SW480 (cell line): ENCODE measurements at regions not wholly inside any gene's neighbourhood (a gene's known extent, or its start where the extent isn't known, plus 50 kb on each side); places are given as distances from the start of the nearest gene placed in this dataset.

ENCODE experiments used
- DNase-seq: peaks from one replicate; pipeline ENCODE4 v3.0.0-alpha.2; 2016; ENCODE audit warnings: low spot score

GRCh38 chr12:24557738-24558137 lies 391.2 kb downstream of the BCAT1 start:
- DNase-seq = no peak

GRCh38 chr12:24555730-24556129 lies 393.2 kb downstream of the BCAT1 start:
- no peak for DNase-seq

DNA sequence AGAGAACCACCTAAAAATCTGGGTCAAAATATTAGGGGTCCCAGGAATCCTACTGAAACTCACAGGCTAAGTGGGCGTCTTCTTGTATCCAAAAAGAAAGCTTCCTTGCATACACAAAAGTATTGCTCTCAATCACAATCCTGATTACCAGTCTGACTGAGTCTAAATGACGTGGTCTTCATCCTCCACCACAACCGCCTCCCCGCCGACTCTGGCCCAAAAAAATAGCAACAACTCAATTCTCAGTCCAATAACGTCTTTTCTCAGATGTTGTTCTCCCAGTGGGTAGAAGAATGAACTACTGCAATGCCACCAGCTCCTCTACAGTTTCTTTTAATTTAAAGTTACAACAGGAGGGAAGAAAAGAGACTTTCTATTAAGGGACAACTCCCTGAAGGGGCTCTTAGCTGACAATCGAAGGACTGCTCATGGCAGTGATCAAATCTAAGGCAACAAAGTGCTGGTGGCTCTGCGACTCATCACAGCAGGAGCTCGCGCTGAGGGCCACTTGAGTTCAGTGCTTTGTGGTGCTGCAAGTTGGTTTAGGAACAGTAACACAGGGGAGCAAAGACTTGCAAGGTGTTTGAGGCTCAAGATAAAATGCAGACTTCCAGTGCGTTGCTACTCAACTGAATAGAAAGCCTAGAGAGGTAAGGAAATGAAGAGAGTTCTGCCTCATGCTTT lies 394.1 kb downstream of the BCAT1 start:
- DNase-seq = no peak

- no peak for DNase-seq
Measured at GRCh38 chr12:24553259-24553658, 395.6 kb downstream of the BCAT1 start.

- DNase-seq = no peak
Measured at GRCh38 chr12:24551163-24551786, 397.6 kb downstream of the BCAT1 start.

- DNase-seq = no peak
Measured at GRCh38 chr12:24550609-24551008, 398.3 kb downstream of the BCAT1 start.

DNA sequence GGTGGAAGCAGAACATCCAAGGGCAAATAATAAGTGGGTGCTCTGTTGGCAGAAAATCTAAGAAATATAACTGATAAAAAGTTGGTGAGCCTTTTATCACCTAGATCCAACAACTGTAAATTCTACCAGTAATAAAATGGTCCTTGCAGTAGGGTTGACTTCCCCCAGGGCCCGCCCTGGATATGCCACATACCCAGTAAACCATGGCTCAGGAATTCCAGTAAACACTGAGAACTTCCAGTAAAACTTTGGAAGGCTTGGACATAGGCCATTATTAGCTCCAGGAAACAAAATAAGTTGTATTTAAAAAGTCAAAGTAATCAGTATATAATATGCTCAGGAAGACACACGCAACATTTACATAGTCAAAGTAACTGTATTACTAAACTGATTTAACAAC lies 402.2 kb downstream of the BCAT1 start:
- no peak for DNase-seq

DNA sequence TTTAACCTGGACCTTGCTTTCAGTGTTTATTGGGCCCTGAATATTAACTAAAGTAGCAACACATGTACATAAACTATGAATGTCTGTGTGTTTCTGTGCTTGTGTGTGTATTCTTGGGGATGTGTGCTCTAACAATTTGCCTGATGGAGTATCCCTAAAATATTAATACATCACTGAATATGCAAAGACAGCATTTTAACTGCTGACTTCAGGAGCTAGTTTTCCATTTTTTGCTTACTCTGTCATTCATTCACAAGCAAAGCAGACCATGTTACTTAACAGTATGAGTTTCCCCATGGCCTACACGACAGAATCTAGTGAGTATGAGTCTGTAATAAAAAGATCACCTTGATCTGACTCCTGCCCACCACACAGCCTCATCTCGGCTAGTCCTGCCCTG lies 402.8 kb downstream of the BCAT1 start:
- DNase-seq = no peak

DNA sequence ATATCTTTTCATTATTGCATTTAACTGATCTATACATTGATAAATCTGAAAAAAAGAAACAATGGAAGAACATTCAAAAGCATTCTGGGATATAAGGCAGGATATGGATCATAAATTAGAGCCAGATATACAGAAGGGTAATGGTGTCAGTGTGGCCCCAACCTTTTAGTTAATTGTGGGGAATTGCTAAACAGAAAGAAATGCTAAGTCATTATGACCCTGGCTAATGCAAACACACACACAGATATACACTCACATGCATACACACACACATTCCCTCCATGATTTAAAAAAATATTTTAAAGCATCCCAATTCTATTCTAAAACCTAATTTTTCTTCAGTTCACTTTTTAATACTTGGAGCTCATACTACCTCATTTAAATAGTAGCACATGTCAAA lies 404.5 kb downstream of the BCAT1 start:
- no peak for DNase-seq

- no peak for DNase-seq
Measured at GRCh38 chr12:24541193-24541871, 407.6 kb downstream of the BCAT1 start.

GRCh38 chr12:24539646-24540045 lies 409.3 kb downstream of the BCAT1 start:
- no peak for DNase-seq

- no peak for DNase-seq
Measured at GRCh38 chr12:24537083-24537860, 411.6 kb downstream of the BCAT1 start.

DNA sequence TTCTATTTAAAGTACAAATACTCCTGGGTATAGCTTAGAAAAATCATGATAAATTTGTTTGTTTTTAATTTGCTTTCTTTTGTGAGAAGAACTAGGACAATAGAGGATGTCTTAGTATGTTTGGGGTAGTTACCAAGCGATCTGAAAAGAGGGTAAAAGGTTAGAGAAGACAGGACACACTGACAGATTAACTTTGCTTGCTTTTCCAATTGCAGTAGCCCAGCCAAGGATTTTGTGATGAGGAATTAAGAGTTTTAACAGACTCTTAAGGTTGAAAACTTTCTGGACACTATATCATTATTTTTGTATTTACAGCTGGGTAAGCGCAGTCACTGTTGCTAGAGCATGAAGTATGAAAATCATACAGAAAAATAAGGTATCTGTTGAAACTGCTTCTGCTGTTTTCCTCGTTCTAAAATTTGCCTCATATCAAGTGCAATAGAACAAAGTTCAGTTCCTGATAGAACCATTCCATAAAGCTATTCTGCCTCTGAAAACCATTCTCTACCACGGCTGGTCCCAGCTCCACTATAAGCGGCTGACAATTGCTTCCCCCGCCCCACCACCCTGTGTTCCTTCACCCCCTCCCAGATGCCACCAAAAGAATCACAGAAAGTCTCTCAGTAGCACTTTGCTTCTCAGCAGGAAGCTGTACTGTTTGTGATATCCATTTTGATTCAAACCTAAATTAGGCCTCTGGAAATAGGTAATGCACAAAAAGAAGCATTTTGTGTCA lies 413.4 kb downstream of the BCAT1 start:
- DNase-seq = no peak

DNA sequence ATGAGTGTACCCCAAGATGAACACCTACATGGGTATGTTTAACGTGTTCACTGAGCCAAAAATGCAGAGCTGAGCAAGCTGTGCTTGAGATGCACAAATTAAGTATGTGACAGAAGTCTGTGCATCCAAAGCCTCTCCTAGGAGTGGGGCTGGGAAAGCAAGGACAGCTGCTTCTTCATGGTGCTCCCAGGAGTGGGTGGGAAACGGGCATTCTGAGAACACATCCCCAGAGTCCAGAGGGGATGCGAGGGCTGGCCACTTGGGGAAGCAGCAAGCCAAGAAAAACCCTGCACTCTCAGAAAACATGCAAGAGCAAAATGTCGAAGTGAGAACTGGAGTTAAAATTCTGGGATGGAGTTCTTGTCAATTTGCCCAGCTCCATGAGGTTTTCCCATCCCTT lies 414.3 kb downstream of the BCAT1 start:
- no peak for DNase-seq

DNA sequence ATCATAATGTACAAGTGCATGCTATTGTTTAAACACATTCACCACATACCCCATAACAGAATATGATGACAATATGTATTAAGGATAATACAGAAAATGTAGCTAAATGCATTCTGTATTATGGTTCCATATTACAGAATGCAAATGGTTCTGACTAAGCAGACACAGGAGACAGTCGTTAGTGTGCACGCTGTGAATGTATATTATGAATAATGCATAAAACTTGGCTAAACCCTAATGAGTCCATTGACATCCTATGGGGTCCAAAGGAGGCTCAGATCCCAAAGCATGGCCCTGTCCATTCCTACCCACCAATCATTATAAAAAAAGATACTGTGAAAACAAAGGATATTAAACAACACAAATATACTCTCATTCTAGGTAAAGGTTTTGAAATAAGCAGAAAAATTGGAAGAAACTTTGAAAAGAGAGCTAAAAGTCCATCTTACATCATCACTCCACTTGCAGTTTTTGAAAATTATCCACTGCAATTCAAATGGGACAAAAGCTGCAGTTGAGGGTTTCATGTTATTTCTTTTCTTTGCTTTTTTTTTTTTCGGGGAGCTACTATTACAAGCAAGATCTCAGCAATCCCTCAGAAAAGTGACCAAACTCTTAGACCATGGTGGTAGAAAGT lies 415.1 kb downstream of the BCAT1 start:
- no peak for DNase-seq

- no peak for DNase-seq
Measured at GRCh38 chr12:24530689-24531088, 418.2 kb downstream of the BCAT1 start.

DNA sequence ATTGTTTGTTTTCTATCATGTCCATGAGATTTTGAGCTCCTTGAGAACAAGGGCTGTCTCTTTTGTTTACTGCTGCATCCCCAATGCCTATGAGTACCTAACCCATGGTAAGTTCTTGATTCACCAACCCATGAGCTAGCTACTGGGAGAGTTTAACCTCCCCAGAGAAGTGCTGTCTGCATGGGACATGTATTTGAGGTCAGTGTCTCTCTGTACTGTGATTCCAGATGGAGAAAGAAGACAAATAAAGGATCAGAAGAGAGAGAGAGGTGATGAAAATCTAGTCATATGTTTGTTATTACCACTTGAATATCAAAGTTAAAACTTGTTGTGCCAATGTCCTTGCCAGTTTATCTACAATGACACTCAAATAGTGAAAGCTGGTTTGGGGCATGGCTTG lies 421.8 kb downstream of the BCAT1 start:
- DNase-seq = no peak

DNA sequence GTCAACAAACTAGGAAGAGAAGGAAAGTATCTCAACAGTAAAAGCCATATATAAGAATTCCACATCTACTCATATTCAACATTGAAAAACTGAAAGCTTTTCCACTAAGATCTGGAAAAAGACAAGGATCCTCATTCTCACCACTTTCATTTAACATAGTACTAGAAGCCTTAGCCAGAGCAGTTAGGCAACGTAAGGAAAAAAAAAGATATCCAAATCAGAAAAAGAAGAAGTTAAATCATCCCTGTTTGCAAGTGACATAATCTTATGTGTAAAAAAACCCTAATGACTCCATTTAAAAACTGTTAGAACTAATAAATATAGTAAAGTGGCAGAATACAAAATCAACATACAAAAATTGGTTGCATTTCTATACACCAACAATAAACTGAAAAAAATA lies 426.2 kb downstream of the BCAT1 start:
- DNase-seq = no peak

- DNase-seq = no peak
Measured at GRCh38 chr12:24519759-24520158, 429.1 kb downstream of the BCAT1 start.

DNA sequence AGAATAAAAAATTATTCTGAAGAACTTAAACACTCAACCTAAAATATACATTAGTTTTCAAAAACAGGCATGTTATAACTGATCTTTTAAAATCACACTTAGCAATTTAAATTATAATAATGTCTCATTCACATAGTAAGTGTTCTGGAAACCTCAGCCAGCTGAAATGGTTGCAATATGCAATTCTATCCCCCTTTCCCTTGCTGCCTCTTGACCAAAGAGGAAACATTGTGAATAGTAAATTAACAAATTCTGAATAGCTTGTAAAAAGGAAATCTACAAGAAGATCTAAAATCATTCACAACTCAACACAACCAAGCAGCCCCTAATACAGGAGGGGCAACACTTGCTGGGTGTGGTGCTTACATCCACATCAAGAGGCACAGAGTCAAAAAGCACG lies 431.9 kb downstream of the BCAT1 start:
- no peak for DNase-seq

- no peak for DNase-seq
Measured at GRCh38 chr12:24510581-24511125, 438.2 kb downstream of the BCAT1 start.
